GM21737 (cell line): ENCODE measurements at regions not wholly inside any gene's neighbourhood (a gene's known extent, or its start where the extent isn't known, plus 50 kb on each side); places are given as distances from the start of the nearest gene placed in this dataset.

ENCODE experiments used
- ATAC-seq: cut with Tn5 transposase; IDR thresholded peaks from one replicate; pipeline ENCODE4 v1.9.1; 2021; ENCODE audit warnings: mild to moderate bottlenecking, moderate library complexity; ENCODE audit not compliant: unreplicated experiment

DNA sequence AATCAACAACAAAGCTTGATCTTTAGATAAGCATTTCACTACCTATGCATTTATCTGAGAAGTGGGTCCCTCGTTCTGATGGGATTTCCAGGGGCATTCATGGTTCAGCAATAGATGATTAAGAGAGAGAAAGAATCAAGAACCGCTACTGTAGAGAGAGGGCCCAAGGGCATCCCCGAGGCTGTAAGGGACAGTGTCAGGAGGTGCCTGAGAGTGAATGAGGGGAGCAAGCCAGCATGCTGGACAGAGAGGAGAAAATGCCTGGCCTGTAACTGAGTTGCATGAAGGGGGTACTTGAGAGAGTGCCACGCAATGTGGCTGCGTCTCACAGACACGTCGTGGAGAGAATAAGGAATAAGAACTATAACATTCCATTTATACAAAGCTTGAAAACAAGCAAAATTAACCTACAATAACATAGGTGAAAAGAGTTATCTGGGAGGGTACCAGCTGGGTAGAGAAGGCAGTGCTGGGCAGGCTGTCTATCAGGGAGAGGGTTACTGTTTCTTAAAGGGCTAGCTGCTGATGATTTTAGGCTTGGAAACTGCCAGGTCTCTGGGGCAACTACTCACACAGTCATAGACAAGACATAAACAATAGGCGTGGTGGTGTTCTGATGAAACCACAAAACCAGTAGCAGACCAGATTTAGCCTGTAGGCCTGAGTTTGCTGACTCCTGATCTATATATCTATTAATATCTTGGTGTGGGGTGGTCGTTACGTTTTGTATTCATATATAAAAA lies 374.6 kb upstream of the CFAP20DC start:
- no peak for ATAC-seq

- no peak for ATAC-seq
These were observed 373.9 kb upstream of the CFAP20DC start for GRCh38 chr3:59423707-59424106.

- ATAC-seq = no peak
These were observed 372.5 kb upstream of the CFAP20DC start for GRCh38 chr3:59422312-59422711.

DNA sequence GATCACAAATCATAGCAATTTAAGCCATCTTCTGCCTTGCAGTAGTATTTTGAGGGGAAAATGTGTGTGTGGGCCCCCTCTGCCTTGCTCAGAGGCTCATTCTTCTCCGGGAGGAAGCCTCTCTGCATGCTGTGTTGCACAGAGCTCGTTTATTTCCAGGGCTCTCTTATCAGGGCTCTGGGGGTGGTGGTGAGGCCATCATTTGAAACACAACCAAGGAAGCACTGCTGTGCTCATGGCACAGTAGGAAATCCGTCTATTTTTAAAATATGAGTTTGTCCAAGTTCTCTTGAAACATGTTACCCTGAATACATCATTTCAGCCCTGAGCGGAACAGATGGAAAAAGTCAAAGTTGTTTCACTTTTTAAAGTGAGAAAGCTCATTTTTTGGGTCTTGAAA lies 369.0 kb upstream of the CFAP20DC start:
- ATAC-seq = no peak

DNA sequence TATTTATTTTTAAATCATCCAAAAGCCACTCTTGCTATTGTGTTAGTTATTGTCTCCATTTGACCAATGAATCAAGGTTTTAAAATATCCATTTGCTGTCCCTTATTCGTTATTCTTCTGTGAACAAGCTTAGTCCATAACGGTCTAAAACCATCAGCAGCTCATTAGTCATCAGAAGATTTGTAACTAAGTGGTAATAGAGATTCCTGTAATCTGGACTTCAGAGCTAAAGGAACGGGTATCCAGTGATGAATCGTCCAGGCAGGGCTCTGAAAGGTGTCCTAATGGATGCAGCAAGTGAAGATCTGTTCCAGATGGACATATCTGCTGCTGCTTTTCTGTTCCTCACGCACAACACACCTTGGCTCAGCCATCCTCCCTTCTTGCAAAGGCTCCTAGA lies 362.7 kb upstream of the CFAP20DC start:
- no peak for ATAC-seq

GRCh38 chr3:59411694-59412093 lies 361.9 kb upstream of the CFAP20DC start:
- no peak for ATAC-seq

- no peak for ATAC-seq
These were observed 361.4 kb upstream of the CFAP20DC start for GRCh38 chr3:59411186-59411585.

GRCh38 chr3:59408047-59408624 lies 358.3 kb upstream of the CFAP20DC start:
- no peak for ATAC-seq

DNA sequence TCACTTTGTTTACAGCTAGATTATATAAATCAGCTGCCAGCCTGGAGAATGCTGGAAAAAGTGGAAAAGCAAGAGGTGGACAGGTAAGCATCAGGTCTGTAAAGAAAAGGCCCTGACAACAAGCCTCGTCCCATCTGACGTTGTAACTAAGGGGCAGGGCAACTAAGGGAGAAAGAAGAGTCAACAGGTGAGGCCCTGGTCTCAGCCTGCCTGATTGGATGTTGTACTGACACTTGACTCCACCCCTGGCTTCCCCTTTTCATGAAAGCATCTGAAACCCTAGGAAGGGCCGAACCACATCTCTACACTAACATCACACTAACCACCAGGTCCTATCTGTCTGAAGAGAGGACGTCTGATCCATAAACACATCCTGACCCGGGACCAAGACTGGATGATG lies 357.6 kb upstream of the CFAP20DC start:
- no peak for ATAC-seq

DNA sequence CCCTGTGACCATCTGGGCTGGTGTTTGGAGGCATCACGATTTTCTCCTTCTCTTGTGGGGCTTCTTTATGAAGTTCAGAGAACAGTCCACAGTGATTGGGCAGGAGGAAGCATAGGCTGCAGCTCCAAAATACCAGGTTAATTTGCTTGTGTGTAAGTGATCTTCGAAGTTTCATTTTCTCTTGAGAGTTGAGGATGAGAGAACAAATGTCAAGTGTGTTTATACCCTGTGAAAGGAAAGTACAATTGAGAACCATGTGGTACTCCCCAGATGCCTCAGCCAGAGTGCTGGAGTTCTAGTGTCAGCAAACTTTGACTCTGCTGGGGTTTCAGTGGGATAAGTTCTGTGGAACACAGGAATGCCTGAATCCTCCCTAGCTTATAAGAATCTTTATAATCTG lies 357.1 kb upstream of the CFAP20DC start:
- ATAC-seq = no peak

DNA sequence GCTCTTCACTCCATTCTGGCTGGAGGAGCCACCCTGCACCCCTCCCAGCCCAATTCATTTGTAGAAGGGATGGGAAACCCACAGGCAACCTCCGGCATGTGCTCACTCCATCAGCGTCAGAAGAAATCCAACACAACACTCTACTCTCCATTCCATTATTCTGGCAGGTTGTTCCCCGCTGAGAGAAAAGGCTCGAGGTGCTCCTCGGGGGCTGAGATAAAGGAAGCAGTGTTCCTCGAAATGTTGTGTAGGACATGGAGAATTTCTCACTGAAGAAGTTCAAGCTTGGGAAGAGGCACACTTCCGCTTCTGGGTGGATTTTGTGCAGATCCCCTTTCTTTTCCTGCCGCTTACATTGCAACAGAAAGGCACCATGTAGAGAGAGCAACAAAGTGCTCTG lies 355.0 kb upstream of the CFAP20DC start:
- ATAC-seq = no peak

DNA sequence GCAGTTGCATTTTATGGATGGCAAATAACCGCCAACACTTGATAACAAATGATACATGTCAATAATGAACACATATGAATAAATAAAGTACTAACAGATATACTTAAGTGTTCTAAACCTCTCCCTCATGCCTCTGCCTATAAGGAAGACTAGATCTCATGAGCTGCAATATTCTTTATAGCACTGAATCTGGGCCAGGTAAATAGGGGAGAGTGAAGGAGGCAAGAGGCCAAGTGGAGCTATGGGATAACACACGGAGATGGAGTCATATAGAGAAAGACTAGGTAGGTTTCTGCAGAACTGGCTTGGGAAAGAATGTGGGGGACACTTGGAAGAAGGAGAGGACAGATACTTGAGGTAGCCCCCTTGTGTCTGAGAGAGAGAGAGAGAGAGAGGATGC lies 354.2 kb upstream of the CFAP20DC start:
- no peak for ATAC-seq

DNA sequence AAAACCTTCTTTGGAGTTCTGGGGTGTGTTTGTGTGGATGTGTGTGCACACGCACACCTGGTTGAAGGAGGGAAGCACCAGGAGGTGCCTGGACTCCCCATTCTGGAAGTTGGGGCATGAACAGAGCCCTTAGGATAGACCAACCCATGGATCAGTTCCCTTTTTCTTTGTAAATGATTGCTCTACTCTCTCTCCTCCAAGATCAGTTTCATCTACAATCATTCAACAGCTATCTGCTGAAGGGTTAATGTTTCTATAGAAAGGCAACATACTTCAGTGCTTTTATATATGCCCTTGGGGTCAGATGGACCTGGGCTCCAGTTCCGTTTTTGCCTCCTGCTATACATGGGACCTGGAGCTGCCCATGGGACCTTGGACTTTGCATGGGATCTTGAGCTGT lies 352.1 kb upstream of the CFAP20DC start:
- ATAC-seq = no peak

DNA sequence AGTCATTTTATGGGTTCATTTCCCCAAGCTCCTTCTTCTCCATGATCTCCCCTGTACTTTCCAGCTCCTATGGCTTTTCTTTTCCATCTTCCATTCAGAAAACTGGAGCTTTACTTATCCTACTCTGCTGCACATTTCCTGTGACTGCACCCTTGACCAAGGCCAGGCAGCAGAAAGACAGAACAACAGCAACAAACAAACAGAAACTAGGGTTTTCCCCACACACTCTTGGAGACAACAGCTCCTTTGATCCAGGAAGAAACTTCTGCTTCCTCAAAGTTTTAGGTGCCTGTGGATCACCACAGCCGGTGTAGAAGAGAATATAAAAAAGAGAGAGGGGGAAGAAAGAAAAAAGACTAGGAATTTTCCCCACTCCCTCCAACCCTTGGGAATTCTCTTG lies 342.3 kb upstream of the CFAP20DC start:
- no peak for ATAC-seq

GRCh38 chr3:59391131-59391530 lies 341.3 kb upstream of the CFAP20DC start:
- no peak for ATAC-seq

DNA sequence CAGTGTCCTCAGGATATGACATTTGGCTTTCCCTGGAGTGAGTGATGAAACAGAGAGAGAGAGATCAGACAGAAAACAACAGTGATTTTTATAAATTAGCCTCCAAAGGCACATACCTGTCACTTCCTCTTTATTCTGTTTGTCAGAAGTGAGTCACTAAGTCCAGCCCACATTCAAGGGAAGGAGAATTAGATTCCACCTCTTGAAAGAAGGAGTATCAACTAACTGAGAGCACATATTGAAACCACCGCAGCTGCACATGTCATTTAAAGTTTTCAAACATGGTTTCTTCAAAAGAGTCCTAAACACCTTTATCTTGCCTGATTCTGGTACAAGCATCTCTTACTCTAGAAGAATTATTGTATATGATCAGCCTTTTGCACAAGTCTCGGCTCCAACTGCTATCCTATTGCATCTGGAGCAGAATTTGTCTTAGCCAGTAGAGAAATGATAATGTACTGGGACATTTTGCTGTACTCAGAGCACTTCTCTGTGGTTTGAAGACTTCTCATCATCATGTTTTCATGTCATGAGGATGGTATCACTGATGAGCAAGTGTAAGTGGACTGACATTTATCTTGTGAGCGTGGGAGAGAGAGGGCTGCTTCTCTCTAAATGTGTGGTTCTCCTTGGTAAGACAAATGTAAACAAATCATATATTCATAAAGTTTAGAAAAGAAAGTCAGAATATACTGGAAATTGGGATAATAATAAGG lies 338.9 kb upstream of the CFAP20DC start:
- peak; percentile 36 for ATAC-seq

- ATAC-seq = peak; percentile 83
These were observed 336.3 kb upstream of the CFAP20DC start for GRCh38 chr3:59386165-59386564.

GRCh38 chr3:59385547-59385946 lies 335.7 kb upstream of the CFAP20DC start:
- no peak for ATAC-seq

GRCh38 chr3:59381282-59381681 lies 331.5 kb upstream of the CFAP20DC start:
- peak; percentile 58 for ATAC-seq

- ATAC-seq = no peak
These were observed 330.3 kb upstream of the CFAP20DC start for GRCh38 chr3:59380146-59380545.

DNA sequence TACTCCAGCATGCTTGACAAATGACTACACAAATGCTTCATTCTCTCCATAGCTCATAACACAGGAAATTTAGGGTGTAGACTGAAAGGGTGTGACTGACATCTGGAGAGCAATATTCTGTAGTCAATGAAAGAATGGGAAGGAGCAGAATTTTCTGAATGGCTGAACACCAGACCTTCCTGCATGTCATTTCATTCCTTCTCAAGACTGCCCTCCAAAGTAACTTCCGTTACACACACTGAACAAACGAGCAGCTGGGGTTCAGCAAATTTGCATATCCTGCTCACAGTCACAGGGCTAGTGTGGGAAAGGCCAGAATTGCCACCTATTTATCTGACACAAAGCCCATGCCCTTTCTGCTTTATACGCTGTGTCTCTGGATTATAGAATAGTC lies 325.0 kb upstream of the CFAP20DC start:
- peak; percentile 100 for ATAC-seq

DNA sequence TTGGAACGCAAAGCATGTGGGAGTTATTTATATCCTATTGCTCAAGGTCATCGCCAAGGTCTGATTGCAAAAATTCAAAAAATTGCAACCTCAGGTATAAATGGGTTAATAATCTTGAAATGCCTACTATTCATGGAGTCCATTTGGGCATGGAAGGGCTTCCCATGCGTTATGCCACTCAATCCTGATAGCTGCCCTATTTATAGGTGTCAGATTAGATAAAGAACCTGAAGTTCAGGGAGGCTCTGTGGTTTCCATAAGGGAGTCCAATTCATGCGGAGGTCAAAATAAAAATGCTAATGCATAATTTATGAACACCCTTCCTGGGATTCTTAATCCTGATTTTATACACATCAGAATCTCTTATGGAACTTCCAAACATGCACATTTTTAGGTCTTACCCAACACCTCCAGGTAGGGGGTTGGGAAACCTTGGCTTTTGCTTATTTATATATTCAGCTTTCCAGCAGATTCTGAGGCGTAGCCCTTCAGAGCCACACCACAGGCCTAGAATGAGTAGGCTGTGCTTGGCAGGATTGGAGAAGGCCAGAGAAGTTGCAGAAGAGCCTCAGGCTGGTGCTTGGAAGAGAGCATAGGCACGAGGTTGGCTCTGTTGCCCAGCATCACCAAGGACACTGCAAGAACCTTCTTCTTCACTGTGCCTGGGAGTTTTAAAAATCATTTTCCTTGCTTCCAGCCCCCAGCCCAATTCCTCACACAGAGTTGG lies 324.4 kb upstream of the CFAP20DC start:
- no peak for ATAC-seq
